Endodermal cell (in vitro differentiated cells): ENCODE measurements at regions not wholly inside any gene's neighbourhood (a gene's known extent, or its start where the extent isn't known, plus 50 kb on each side); places are given as distances from the start of the nearest gene placed in this dataset.

Experiments used
- DNase-seq: peaks from one replicate; pipeline ENCODE4 v3.0.0-alpha.2; 2017
- H3K27ac ChIP-seq: 2 replicates; pipeline ENCODE4 v1.5.1; 2013; ENCODE audit warnings: mild to moderate bottlenecking, low read depth, low read length, moderate library complexity
- H3K27me3 ChIP-seq: 2 replicates; pipeline ENCODE4 v1.6.1; 2013; ENCODE audit warnings: mild to moderate bottlenecking, low read length, moderate library complexity; ENCODE audit not compliant: insufficient read depth, control insufficient read depth, poor library complexity, severe bottlenecking
- H3K36me3 ChIP-seq: 2 replicates; pipeline ENCODE4 v1.7.0; 2013; ENCODE audit warnings: mild to moderate bottlenecking, low read length, moderate library complexity; ENCODE audit not compliant: control insufficient read depth, insufficient read depth
- H3K4me1 ChIP-seq: one replicate; pipeline ENCODE4 v1.7.0; 2013; ENCODE audit warnings: low read length; ENCODE audit not compliant: control insufficient read depth, insufficient read depth
- H3K4me3 ChIP-seq: 2 replicates; pipeline ENCODE4 v1.5.1; 2013; ENCODE audit warnings: mild to moderate bottlenecking, low read length, moderate library complexity
- H3K9ac ChIP-seq: 2 replicates; pipeline ENCODE4 v1.6.1; 2013; ENCODE audit warnings: mild to moderate bottlenecking, low read length, moderate library complexity; ENCODE audit not compliant: poor library complexity, severe bottlenecking; ENCODE audit errors: extremely low read depth
- H3K9me3 ChIP-seq: 2 replicates; pipeline ENCODE4 v1.6.1; 2013; ENCODE audit warnings: mild to moderate bottlenecking, low read length, moderate library complexity; ENCODE audit not compliant: control insufficient read depth
- H3K27ac Mint-ChIP-seq: 2 replicates; pipeline ENCODE4 v1.8.0; 2020; ENCODE audit warnings: mixed read lengths
- H3K27me3 Mint-ChIP-seq: 2 replicates; pipeline ENCODE4 v1.8.0; 2021; ENCODE audit warnings: mild to moderate bottlenecking, mixed read lengths; ENCODE audit not compliant: insufficient read depth
- H3K36me3 Mint-ChIP-seq: 2 replicates; pipeline ENCODE4 v1.8.0; 2020; ENCODE audit warnings: low read depth, mixed read lengths
- H3K4me1 Mint-ChIP-seq: 2 replicates; pipeline ENCODE4 v1.8.0; 2020; ENCODE audit warnings: mixed read lengths
- H3K4me3 Mint-ChIP-seq: 2 replicates; pipeline ENCODE4 v1.8.0; 2020; ENCODE audit warnings: mild to moderate bottlenecking, moderate library complexity, mixed read lengths
- H3K9me3 Mint-ChIP-seq: 2 replicates; pipeline ENCODE4 v1.8.0; 2020; ENCODE audit warnings: mild to moderate bottlenecking, mixed read lengths
- WGBS, 2 experiments: methylation state at CpG; one replicate each; pipeline versions ENCODE4 v1.1.5 to v1.1.7; 2013; ENCODE audit warnings: missing lambda C conversion rate in 2 of 2, mixed read lengths in 1 of 2; ENCODE audit not compliant: insufficient coverage in 1 of 2, insufficient read length in 1 of 2; 5-methylcytosine and 5-hydroxymethylcytosine counted together
- TF ChIP-seq, protein P1 (sequence below): fragments of 200-600 bp; sonication (generic); conservative IDR thresholded peaks from 2 replicates; pipeline ENCODE4 v1.5.0; 2021; ENCODE audit warnings: antibody characterized with exemption, mild to moderate bottlenecking

DNA sequence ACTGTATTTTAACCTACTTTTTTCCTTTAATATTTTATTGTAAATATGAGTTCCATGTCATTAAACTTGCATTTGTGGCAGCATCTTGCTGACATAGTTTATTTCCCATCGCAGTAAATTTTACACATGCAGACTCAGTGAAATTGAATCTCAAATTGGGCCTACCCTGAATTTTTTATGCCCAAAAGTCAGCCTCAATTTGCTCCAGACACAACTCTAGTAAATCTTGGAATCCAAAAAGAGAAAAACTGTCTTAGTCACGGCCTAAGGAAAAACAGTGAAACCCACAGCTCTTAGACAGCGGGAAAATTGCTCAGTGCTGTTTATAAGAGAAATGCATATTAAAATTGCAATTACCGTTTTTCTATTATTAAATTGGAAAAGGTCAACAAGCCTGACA lies 85.3 kb upstream of the PCSK2 start:
- Histone ChIP-seq H3K4me1 (peaks cover 11% of the 10 kb centered on the region), H3K9me3 (no peaks in the 10 kb centered on the region), H3K27ac (no peak overlapping the region), H3K27me3 (no peaks in the 10 kb centered on the region), H3K36me3 (no peaks in the 10 kb centered on the region), H3K9ac (no peak overlapping the region), H3K4me3 (no peak overlapping the region)
- Mint-ChIP-seq H3K4me1 (no peaks in the 10 kb centered on the region), H3K4me3 (no peak overlapping the region), H3K27me3 (no peaks in the 10 kb centered on the region), H3K36me3 (no peaks in the 10 kb centered on the region), H3K27ac (no peak overlapping the region), H3K9me3 (no peaks in the 10 kb centered on the region)
- 90 to 92% methylated on average over 4 of the region's 4 CpGs for WGBS, 2 experiments
- TF ChIP-seq, protein P1, sequence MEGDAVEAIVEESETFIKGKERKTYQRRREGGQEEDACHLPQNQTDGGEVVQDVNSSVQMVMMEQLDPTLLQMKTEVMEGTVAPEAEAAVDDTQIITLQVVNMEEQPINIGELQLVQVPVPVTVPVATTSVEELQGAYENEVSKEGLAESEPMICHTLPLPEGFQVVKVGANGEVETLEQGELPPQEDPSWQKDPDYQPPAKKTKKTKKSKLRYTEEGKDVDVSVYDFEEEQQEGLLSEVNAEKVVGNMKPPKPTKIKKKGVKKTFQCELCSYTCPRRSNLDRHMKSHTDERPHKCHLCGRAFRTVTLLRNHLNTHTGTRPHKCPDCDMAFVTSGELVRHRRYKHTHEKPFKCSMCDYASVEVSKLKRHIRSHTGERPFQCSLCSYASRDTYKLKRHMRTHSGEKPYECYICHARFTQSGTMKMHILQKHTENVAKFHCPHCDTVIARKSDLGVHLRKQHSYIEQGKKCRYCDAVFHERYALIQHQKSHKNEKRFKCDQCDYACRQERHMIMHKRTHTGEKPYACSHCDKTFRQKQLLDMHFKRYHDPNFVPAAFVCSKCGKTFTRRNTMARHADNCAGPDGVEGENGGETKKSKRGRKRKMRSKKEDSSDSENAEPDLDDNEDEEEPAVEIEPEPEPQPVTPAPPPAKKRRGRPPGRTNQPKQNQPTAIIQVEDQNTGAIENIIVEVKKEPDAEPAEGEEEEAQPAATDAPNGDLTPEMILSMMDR = no peak
- DNase-seq = no peak

DNA sequence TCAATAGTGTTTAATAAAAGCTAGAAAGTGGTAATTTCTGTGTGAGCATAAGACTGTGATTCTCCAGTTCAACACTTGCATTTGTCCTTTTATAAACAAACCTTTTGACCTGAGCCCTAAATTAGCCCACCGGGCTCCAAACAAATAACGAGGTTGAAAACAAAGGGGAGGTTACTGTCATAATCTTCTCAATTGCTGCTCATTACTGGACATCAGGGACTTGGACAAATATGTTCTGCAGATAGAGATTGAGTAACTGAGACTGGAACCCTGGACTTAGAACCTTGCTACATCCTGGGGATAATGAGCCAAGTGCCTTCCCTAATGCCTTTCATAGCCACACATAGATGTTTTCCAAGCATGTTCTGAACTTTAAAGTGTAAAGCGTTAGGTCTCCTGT lies 84.2 kb upstream of the PCSK2 start:
- Mint-ChIP-seq H3K4me3 (no peak overlapping the region), H3K36me3 (no peaks in the 10 kb centered on the region), H3K27ac (no peak overlapping the region), H3K4me1 (no peaks in the 10 kb centered on the region), H3K9me3 (no peaks in the 10 kb centered on the region), H3K27me3 (no peaks in the 10 kb centered on the region)
- Histone ChIP-seq H3K9ac (no peak overlapping the region), H3K27me3 (no peaks in the 10 kb centered on the region), H3K4me1 (peaks cover 9% of the 10 kb centered on the region), H3K36me3 (no peaks in the 10 kb centered on the region), H3K27ac (no peak overlapping the region), H3K4me3 (no peak overlapping the region), H3K9me3 (no peaks in the 10 kb centered on the region)
- 90 to 92% methylated on average over 2 to 3 of the region's 3 CpGs for WGBS, 2 experiments
- DNase-seq = no peak
- TF ChIP-seq, protein P1 = no peak

DNA sequence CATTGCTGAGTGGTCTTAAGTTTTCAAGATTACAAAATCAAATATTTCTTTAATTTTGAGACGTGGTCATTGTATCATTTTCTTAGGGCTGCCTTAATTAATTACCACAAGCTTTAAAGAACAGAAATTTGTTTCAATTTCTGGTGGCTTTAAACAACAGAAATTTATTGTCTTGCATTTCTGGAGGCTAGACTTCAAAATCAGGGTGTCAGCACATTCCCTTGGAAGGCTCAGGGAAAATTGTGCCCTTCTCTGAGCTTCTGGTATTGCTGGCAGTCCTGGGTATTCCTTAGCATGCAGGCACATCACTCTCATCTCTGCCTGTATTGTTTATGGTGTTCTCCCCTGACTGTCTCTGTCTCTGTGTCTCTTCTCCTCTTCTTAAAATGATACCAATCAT lies 76.0 kb upstream of the PCSK2 start:
- Histone ChIP-seq H3K9me3 (no peaks in the 10 kb centered on the region), H3K27ac (no peak overlapping the region), H3K27me3 (peaks cover 6% of the 10 kb centered on the region), H3K9ac (no peak overlapping the region), H3K4me1 (peaks cover 4% of the 10 kb centered on the region), H3K4me3 (no peak overlapping the region), H3K36me3 (no peaks in the 10 kb centered on the region)
- no peaks in the 10 kb centered on the region for H3K9me3 Mint-ChIP-seq
- WGBS, 2 experiments = 100% methylated on average over 1 of the region's 1 CpG
- no peak for DNase-seq
- H3K4me1 Mint-ChIP-seq = peaks cover 3% of the 10 kb centered on the region
- no peaks in the 10 kb centered on the region for H3K36me3 Mint-ChIP-seq
- no peak overlapping the region for H3K4me3 Mint-ChIP-seq
- TF ChIP-seq, protein P1 = no peak
- no peak overlapping the region for H3K27ac Mint-ChIP-seq
- peaks cover 10% of the 10 kb centered on the region for H3K27me3 Mint-ChIP-seq
